Esophagus squamous epithelium (tissue), 4 donors: ENCODE measurements at regions not wholly inside any gene's neighbourhood (a gene's known extent, or its start where the extent isn't known, plus 50 kb on each side); places are given as distances from the start of the nearest gene placed in this dataset.

Experiments used
- CTCF ChIP-seq, 6 experiments: fragments of 450-650 bp in 4 of 6; fragments of 200-600 bp in 2 of 6; sonication (generic) in 2 of 6; IDR thresholded peaks; one replicate each; pipeline ENCODE4 v1.5.1; 2016 to 2019; ENCODE audit warnings: antibody characterized with exemption in 6 of 6, mild to moderate bottlenecking in 4 of 6, moderate library complexity in 4 of 6
- POLR2A ChIP-seq, 4 donors: fragments of 450-650 bp; IDR thresholded peaks; one replicate each; pipeline ENCODE4 v1.6.1; 2017; ENCODE audit warnings: antibody characterized with exemption in 4 of 4, mild to moderate bottlenecking in 4 of 4, moderate library complexity in 3 of 4

DNA sequence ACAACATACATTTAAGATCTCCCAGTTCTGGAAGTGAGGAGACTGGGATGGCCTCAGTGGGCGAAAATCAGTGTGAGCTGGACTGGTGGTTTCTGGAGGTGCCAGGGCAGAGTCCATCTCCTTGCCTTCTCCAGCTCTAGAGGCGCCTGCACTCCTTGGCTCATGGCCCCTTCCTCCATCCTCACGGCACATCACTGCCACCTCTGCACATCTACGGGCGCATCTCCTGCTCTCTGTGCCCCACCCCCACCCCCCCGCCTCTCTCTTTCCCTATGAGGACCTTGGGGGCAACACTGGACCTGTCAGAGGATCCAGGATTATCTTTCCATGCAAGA is 62.8 kb upstream of the DIO3 start:
- no peak for TF ChIP-seq CTCF (IDR thresholded peaks at IDR 0.05)
- no peak for TF ChIP-seq POLR2A (IDR thresholded peaks at IDR 0.05)
